Hepatocyte (in vitro differentiated cells): ENCODE measurements at regions not wholly inside any gene's neighbourhood (a gene's known extent, or its start where the extent isn't known, plus 50 kb on each side); places are given as distances from the start of the nearest gene placed in this dataset.

ENCODE experiments used
- DNase-seq: peaks from one replicate; pipeline ENCODE4 v3.0.0-alpha.2; 2016; ENCODE audit warnings: low spot score
- H2AFZ ChIP-seq: fragments of 200-600 bp; sonication (generic); 2 replicates; pipeline ENCODE4 v1.6.0; 2016; ENCODE audit warnings: antibody characterized with exemption, mild to moderate bottlenecking
- H3K27ac ChIP-seq: fragments of 200-600 bp; sonication (generic); 2 replicates; pipeline ENCODE4 v1.5.1; 2016; ENCODE audit warnings: mild to moderate bottlenecking
- H3K27me3 ChIP-seq: fragments of 200-600 bp; sonication (generic); 2 replicates; pipeline ENCODE4 v1.6.1; 2016
- H3K36me3 ChIP-seq: fragments of 200-600 bp; sonication (generic); replicated peaks from 2 replicates; pipeline ENCODE4 v1.5.1; 2016; ENCODE audit warnings: low read depth; ENCODE audit not compliant: insufficient read depth
- H3K4me1 ChIP-seq: fragments of 200-600 bp; sonication (generic); 2 replicates; pipeline ENCODE4 v1.5.1; 2016; ENCODE audit warnings: mild to moderate bottlenecking, moderate library complexity; ENCODE audit not compliant: insufficient read depth
- H3K4me2 ChIP-seq: fragments of 200-600 bp; sonication (generic); 2 replicates; pipeline ENCODE4 v1.6.0; 2016
- H3K4me3 ChIP-seq: fragments of 200-600 bp; sonication (generic); 2 replicates; pipeline ENCODE4 v1.5.1; 2016; ENCODE audit warnings: mild to moderate bottlenecking
- H3K79me2 ChIP-seq: fragments of 200-600 bp; sonication (generic); 2 replicates; pipeline ENCODE4 v1.6.0; 2017; ENCODE audit warnings: mild to moderate bottlenecking
- H3K9me2 ChIP-seq: fragments of 200-600 bp; sonication (generic); replicated peaks from 2 replicates; pipeline ENCODE4 v1.6.0; 2017; ENCODE audit warnings: mild to moderate bottlenecking; ENCODE audit not compliant: insufficient read depth
- H3K9me3 ChIP-seq: fragments of 200-600 bp; sonication (generic); 2 replicates; pipeline ENCODE4 v1.5.1; 2016; ENCODE audit warnings: low read depth, mild to moderate bottlenecking
- H4K20me1 ChIP-seq: fragments of 200-600 bp; sonication (generic); 2 replicates; pipeline ENCODE4 v1.6.0; 2016; ENCODE audit warnings: mild to moderate bottlenecking; ENCODE audit not compliant: insufficient read depth, poor library complexity, severe bottlenecking
- CTCF ChIP-seq: fragments of 200-600 bp; sonication (generic); IDR thresholded peaks from 2 replicates; pipeline ENCODE4 v1.5.1; 2016; ENCODE audit warnings: antibody characterized with exemption, mild to moderate bottlenecking; ENCODE audit not compliant: poor library complexity
- EZH2 ChIP-seq: fragments of 200-600 bp; sonication (generic); IDR thresholded peaks from 2 replicates; pipeline ENCODE4 v1.6.1; 2016; ENCODE audit warnings: antibody characterized with exemption, mild to moderate bottlenecking, borderline replicate concordance
- EZH2phosphoT487 ChIP-seq: fragments of 200-600 bp; sonication (generic); IDR thresholded peaks from one replicate; pipeline ENCODE4 v1.6.1; 2018; ENCODE audit warnings: antibody characterized with exemption, mild to moderate bottlenecking, low read depth, moderate library complexity; ENCODE audit not compliant: unreplicated experiment, severe bottlenecking
- WGBS: methylation state at CpG from one replicate; pipeline ENCODE4 v1.1.6; 2016; ENCODE audit warnings: low lambda C conversion rate; ENCODE audit errors: missing lambda C conversion rate; 5-methylcytosine and 5-hydroxymethylcytosine counted together

- Histone ChIP-seq H3K36me3 (no peaks in the 10 kb centered on the region), H3K4me2 (no peak overlapping the region), H3K9me2 (no peaks in the 10 kb centered on the region), H3K79me2 (no peaks in the 10 kb centered on the region), H3K4me3 (no peak overlapping the region), H3K4me1 (peaks cover 6% of the 10 kb centered on the region), H3K27ac (peak overlapping the region; percentile 1), H4K20me1 (no peaks in the 10 kb centered on the region), H3K27me3 (no peaks in the 10 kb centered on the region), H2AFZ (no peak overlapping the region), H3K9me3 (no peaks in the 10 kb centered on the region)
- 19% methylated on average over 4 of the region's 4 CpGs for WGBS
- TF ChIP-seq CTCF (no peak), EZH2phosphoT487 (no peak), EZH2 (no peak)
- no peak for DNase-seq
Measured at GRCh38 chr10:29078919-29079318, 210.0 kb upstream of the LYZL1 start.

GRCh38 chr10:29081231-29081630 lies 207.6 kb upstream of the LYZL1 start:
- H3K4me1 ChIP-seq: peaks cover 14% of the 10 kb centered on the region
- H3K9me2 ChIP-seq: no peaks in the 10 kb centered on the region
- H3K27me3 ChIP-seq: no peaks in the 10 kb centered on the region
- no peaks in the 10 kb centered on the region for H3K79me2 ChIP-seq
- no peak for DNase-seq
- H2AFZ ChIP-seq: no peak overlapping the region
- TF ChIP-seq EZH2phosphoT487: no peak
- no peak for TF ChIP-seq EZH2
- TF ChIP-seq CTCF: no peak
- no peaks in the 10 kb centered on the region for H3K9me3 ChIP-seq
- no peak overlapping the region for H3K4me3 ChIP-seq
- WGBS: 98% methylated on average over 5 of the region's 5 CpGs
- no peaks in the 10 kb centered on the region for H4K20me1 ChIP-seq
- no peaks in the 10 kb centered on the region for H3K36me3 ChIP-seq
- H3K27ac ChIP-seq: no peak overlapping the region
- no peak overlapping the region for H3K4me2 ChIP-seq

GRCh38 chr10:29081951-29082685 lies 206.8 kb upstream of the LYZL1 start:
- Histone ChIP-seq H3K79me2 (no peaks in the 10 kb centered on the region), H3K27ac (no peak overlapping the region), H3K4me1 (peaks cover 14% of the 10 kb centered on the region), H3K36me3 (no peaks in the 10 kb centered on the region), H4K20me1 (no peaks in the 10 kb centered on the region), H3K27me3 (no peaks in the 10 kb centered on the region), H2AFZ (no peak overlapping the region), H3K4me2 (no peak overlapping the region), H3K4me3 (no peak overlapping the region), H3K9me3 (no peaks in the 10 kb centered on the region), H3K9me2 (no peaks in the 10 kb centered on the region)
- WGBS: 69% methylated on average over 13 of the region's 13 CpGs
- DNase-seq: no peak
- TF ChIP-seq EZH2: no peak
- TF ChIP-seq CTCF: no peak

- no peaks in the 10 kb centered on the region for H3K9me3 ChIP-seq
- H3K4me3 ChIP-seq: no peak overlapping the region
- WGBS: 83% methylated on average over 6 of the region's 6 CpGs
- H3K27ac ChIP-seq: no peak overlapping the region
- TF ChIP-seq EZH2 (no peak), EZH2phosphoT487 (no peak), CTCF (no peak)
- H3K4me1 ChIP-seq: peaks cover 14% of the 10 kb centered on the region
- no peak overlapping the region for H2AFZ ChIP-seq
- DNase-seq: no peak
- no peaks in the 10 kb centered on the region for H3K79me2 ChIP-seq
- H4K20me1 ChIP-seq: no peaks in the 10 kb centered on the region
- no peaks in the 10 kb centered on the region for H3K36me3 ChIP-seq
- H3K4me2 ChIP-seq: no peak overlapping the region
- H3K9me2 ChIP-seq: no peaks in the 10 kb centered on the region
- H3K27me3 ChIP-seq: no peaks in the 10 kb centered on the region
Measured at GRCh38 chr10:29083096-29083495, 205.8 kb upstream of the LYZL1 start.
